ENCODE measurements at regions not wholly inside any gene's neighbourhood (a gene's known extent, or its start where the extent isn't known, plus 50 kb on each side); places are given as distances from the start of the nearest gene placed in this dataset.

DNA sequence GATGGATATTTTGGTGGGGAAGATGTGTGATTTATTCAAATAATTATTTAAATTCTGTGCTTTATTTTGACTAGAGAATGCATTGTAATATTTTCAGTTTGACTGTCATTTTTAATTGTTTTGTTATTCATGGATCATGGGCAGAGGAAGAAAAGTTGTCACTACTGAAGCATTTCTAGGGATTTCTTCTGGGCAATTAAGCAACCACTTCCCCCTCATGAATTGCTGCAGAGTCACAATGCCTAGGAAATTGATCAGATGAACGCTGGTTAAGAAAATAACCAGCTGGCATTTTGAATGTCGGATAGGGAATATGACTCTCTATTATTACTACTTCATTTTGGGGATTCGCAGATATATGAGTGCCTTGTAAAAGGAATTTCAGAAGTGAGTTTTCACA, 283.3 kb downstream of the IL15 start:
- no peak for DNase-seq
- Histone ChIP-seq H2AFZ (ENCODE audit: insufficient read depth, low read depth, low read length, poor library complexity, severe bottlenecking) (no peak overlapping the region), H3K4me2 (replicated peaks; ENCODE audit: low read depth, low read length, poor library complexity, severe bottlenecking) (no peak overlapping the region), H4K20me1 (ENCODE audit: control insufficient read depth, insufficient read depth, low read length, poor library complexity, severe bottlenecking) (no peaks in the 10 kb centered on the region), H3K9me3 (ENCODE audit: control extremely low read depth in 1 of 3, control insufficient read depth in 2 of 3, insufficient read depth in 1 of 3, low read length in 2 of 3) (no peaks in the 10 kb centered on the region), H3K9ac (ENCODE audit: low read length) (no peak overlapping the region), H3K4me3 (ENCODE audit: control extremely low read depth in 1 of 5, extremely low read depth in 1 of 5, insufficient read depth in 1 of 5, low read depth in 2 of 5, low read length in 4 of 5) (no peak overlapping the region), H3K4me1 (ENCODE audit: control insufficient read depth in 2 of 2, insufficient read depth in 2 of 2, low read length in 2 of 2) (no peaks in the 10 kb centered on the region), H3K27me3 (replicated peaks in 1 of 4; ENCODE audit: control extremely low read depth in 1 of 4, control insufficient read depth in 3 of 4, insufficient read depth in 4 of 4, low read length in 3 of 4) (no peaks in the 10 kb centered on the region), H3K27ac (ENCODE audit: low read length in 2 of 2) (no peak overlapping the region), H3K79me2 (ENCODE audit: control insufficient read depth, insufficient read depth, low read length) (no peaks in the 10 kb centered on the region), H3K36me3 (replicated peaks in 1 of 2; ENCODE audit: control extremely low read depth in 1 of 2, control insufficient read depth in 1 of 2, extremely low read depth in 1 of 2, insufficient read depth in 2 of 2, low read length in 1 of 2) (no peaks in the 10 kb centered on the region)
- ATAC-seq (ENCODE audit: low read depth), result no peak
- H3K4me1 Mint-ChIP-seq, result no peaks in the 10 kb centered on the region
- TF ChIP-seq, protein P1, sequence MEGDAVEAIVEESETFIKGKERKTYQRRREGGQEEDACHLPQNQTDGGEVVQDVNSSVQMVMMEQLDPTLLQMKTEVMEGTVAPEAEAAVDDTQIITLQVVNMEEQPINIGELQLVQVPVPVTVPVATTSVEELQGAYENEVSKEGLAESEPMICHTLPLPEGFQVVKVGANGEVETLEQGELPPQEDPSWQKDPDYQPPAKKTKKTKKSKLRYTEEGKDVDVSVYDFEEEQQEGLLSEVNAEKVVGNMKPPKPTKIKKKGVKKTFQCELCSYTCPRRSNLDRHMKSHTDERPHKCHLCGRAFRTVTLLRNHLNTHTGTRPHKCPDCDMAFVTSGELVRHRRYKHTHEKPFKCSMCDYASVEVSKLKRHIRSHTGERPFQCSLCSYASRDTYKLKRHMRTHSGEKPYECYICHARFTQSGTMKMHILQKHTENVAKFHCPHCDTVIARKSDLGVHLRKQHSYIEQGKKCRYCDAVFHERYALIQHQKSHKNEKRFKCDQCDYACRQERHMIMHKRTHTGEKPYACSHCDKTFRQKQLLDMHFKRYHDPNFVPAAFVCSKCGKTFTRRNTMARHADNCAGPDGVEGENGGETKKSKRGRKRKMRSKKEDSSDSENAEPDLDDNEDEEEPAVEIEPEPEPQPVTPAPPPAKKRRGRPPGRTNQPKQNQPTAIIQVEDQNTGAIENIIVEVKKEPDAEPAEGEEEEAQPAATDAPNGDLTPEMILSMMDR (IDR thresholded peaks at IDR 0.05), result no peak
- TF ChIP-seq EZH2 (IDR thresholded peaks at IDR 0.05; ENCODE audit: borderline replicate concordance, insufficient read depth, low read depth, low read length, poor library complexity, severe bottlenecking), result no peak
- intact Hi-C loops (cut with micrococcal nuclease), result no loop called here
- no peak overlapping the region for H3K4me3 Mint-ChIP-seq
- no peaks in the 10 kb centered on the region for H3K9me3 Mint-ChIP-seq (ENCODE audit: insufficient read depth)
- WGBS (ENCODE audit: insufficient coverage), result no CpG with 5 or more reads among the region's 3 CpGs
- H3K27me3 Mint-ChIP-seq, result no peaks in the 10 kb centered on the region
- no peak overlapping the region for H3K27ac Mint-ChIP-seq
- ChIA-PET POLR2A (no interaction called here), CTCF (no interaction called here)

DNA sequence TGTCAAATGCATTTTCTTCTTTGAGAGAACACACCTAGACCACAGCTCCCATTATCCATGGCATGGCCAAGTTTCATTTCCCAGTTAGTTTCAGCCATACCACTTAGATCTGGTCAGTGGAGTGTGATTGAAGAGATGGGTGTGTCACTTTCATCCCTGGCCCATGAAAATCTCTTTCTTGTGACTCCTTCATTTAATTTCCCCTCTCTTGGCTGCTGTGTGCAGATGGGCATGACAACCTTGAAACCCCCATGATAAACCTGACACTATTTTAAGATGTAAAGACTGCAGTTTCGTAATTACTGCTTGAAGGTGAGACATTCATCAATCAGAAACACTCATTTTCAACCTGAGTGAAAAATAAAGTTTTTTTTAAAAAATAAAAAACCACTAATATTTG, 284.9 kb downstream of the IL15 start:
- Histone ChIP-seq H3K4me3 (ENCODE audit: control extremely low read depth in 1 of 5, extremely low read depth in 1 of 5, insufficient read depth in 1 of 5, low read depth in 2 of 5, low read length in 4 of 5) (no peak overlapping the region), H2AFZ (ENCODE audit: insufficient read depth, low read depth, low read length, poor library complexity, severe bottlenecking) (no peak overlapping the region), H3K36me3 (replicated peaks in 1 of 2; ENCODE audit: control extremely low read depth in 1 of 2, control insufficient read depth in 1 of 2, extremely low read depth in 1 of 2, insufficient read depth in 2 of 2, low read length in 1 of 2) (no peaks in the 10 kb centered on the region), H3K27me3 (replicated peaks in 1 of 4; ENCODE audit: control extremely low read depth in 1 of 4, control insufficient read depth in 3 of 4, insufficient read depth in 4 of 4, low read length in 3 of 4) (no peaks in the 10 kb centered on the region), H3K9ac (ENCODE audit: low read length) (no peak overlapping the region), H3K4me2 (replicated peaks; ENCODE audit: low read depth, low read length, poor library complexity, severe bottlenecking) (no peak overlapping the region), H3K27ac (ENCODE audit: low read length in 2 of 2) (no peak overlapping the region), H3K9me3 (ENCODE audit: control extremely low read depth in 1 of 3, control insufficient read depth in 2 of 3, insufficient read depth in 1 of 3, low read length in 2 of 3) (no peaks in the 10 kb centered on the region), H3K4me1 (ENCODE audit: control insufficient read depth in 2 of 2, insufficient read depth in 2 of 2, low read length in 2 of 2) (no peaks in the 10 kb centered on the region), H4K20me1 (ENCODE audit: control insufficient read depth, insufficient read depth, low read length, poor library complexity, severe bottlenecking) (no peaks in the 10 kb centered on the region), H3K79me2 (ENCODE audit: control insufficient read depth, insufficient read depth, low read length) (no peaks in the 10 kb centered on the region)
- no peaks in the 10 kb centered on the region for H3K9me3 Mint-ChIP-seq (ENCODE audit: insufficient read depth)
- WGBS (ENCODE audit: insufficient coverage), result no CpG with 5 or more reads among the region's 1 CpG
- POLR2A ChIA-PET, result no interaction called here
- CTCF ChIA-PET, result no interaction called here
- TF ChIP-seq, protein P1 (IDR thresholded peaks at IDR 0.05), result no peak
- TF ChIP-seq EZH2 (IDR thresholded peaks at IDR 0.05; ENCODE audit: borderline replicate concordance, insufficient read depth, low read depth, low read length, poor library complexity, severe bottlenecking), result no peak
- H3K4me3 Mint-ChIP-seq, result no peak overlapping the region
- H3K4me1 Mint-ChIP-seq, result no peaks in the 10 kb centered on the region
- no peak overlapping the region for H3K27ac Mint-ChIP-seq
- DNase-seq (no peak), ATAC-seq (ENCODE audit: low read depth) (no peak)
- H3K27me3 Mint-ChIP-seq, result no peaks in the 10 kb centered on the region
- intact Hi-C loops (cut with micrococcal nuclease), result no loop called here
